DND-41 (cell line): ENCODE measurements at regions not wholly inside any gene's neighbourhood (a gene's known extent, or its start where the extent isn't known, plus 50 kb on each side); places are given as distances from the start of the nearest gene placed in this dataset.

Source experiments
- ATAC-seq: fragments of 200-7000 bp; cut with Tn5 transposase; 3 replicates; pipeline ENCODE4 v1.9.1; 2021; ENCODE audit warnings: low read depth; ENCODE audit not compliant: insufficient read depth
- DNase-seq: peaks from one replicate; pipeline ENCODE4 v3.0.0-alpha.2; 2020
- H2AFZ ChIP-seq: 2 replicates; pipeline ENCODE4 v1.6.0; 2012; ENCODE audit warnings: low read depth, low read length
- H3K27ac ChIP-seq: 2 replicates; pipeline ENCODE4 v1.5.1; 2012; ENCODE audit warnings: low read length, inconsistent platforms
- H3K27me3 ChIP-seq: fragments of 200-600 bp; sonication (generic); 2 replicates; pipeline ENCODE4 v1.6.0; 2012; ENCODE audit warnings: low read length, mild to moderate bottlenecking, inconsistent platforms; ENCODE audit not compliant: insufficient read depth, poor library complexity
- H3K36me3 ChIP-seq: 2 replicates; pipeline ENCODE4 v1.5.1; 2012; ENCODE audit warnings: low read length, inconsistent platforms; ENCODE audit not compliant: insufficient read depth
- H3K4me1 ChIP-seq: 2 replicates; pipeline ENCODE4 v1.5.1; 2012; ENCODE audit warnings: mild to moderate bottlenecking, low read length; ENCODE audit not compliant: insufficient read depth
- H3K4me2 ChIP-seq: 2 replicates; pipeline ENCODE4 v1.6.0; 2012; ENCODE audit warnings: mild to moderate bottlenecking, moderate library complexity, low read length, inconsistent platforms; ENCODE audit not compliant: insufficient read depth
- H3K4me3 ChIP-seq, 2 experiments: fragments of 200-600 bp in 1 of 2; shearing (Covaris generic) in 1 of 2; 2 replicates each; pipeline ENCODE4 v1.5.1; 2012 to 2016; ENCODE audit warnings: inconsistent platforms in 2 of 2, low read length in 2 of 2, mild to moderate bottlenecking in 2 of 2, low read depth in 1 of 2, moderate library complexity in 1 of 2
- H3K79me2 ChIP-seq: 2 replicates; pipeline ENCODE4 v1.6.0; 2012; ENCODE audit warnings: low read length, inconsistent platforms; ENCODE audit not compliant: insufficient read depth
- H3K9ac ChIP-seq: 2 replicates; pipeline ENCODE4 v1.6.0; 2012; ENCODE audit warnings: low read depth, mild to moderate bottlenecking, inconsistent platforms, low read length, moderate library complexity
- H3K9me3 ChIP-seq: 2 replicates; pipeline ENCODE4 v1.5.1; 2012; ENCODE audit warnings: low read length, moderate library complexity, mild to moderate bottlenecking, inconsistent platforms; ENCODE audit not compliant: insufficient read depth, severe bottlenecking
- H4K20me1 ChIP-seq: 2 replicates; pipeline ENCODE4 v1.6.0; 2012; ENCODE audit warnings: low read length; ENCODE audit not compliant: insufficient read depth
- EZH2 ChIP-seq: IDR thresholded peaks from 3 replicates; pipeline ENCODE4 v1.6.1; 2012; ENCODE audit warnings: borderline replicate concordance, low read depth, mild to moderate bottlenecking, moderate library complexity, low read length, inconsistent platforms; ENCODE audit not compliant: severe bottlenecking
- TF ChIP-seq, protein P1 (sequence below): IDR thresholded peaks from 2 replicates; pipeline ENCODE4 v1.5.1; 2012; ENCODE audit warnings: borderline replicate concordance, low read length, moderate library complexity, mild to moderate bottlenecking; ENCODE audit not compliant: poor library complexity, severe bottlenecking; ENCODE audit errors: extremely low read depth

DNA sequence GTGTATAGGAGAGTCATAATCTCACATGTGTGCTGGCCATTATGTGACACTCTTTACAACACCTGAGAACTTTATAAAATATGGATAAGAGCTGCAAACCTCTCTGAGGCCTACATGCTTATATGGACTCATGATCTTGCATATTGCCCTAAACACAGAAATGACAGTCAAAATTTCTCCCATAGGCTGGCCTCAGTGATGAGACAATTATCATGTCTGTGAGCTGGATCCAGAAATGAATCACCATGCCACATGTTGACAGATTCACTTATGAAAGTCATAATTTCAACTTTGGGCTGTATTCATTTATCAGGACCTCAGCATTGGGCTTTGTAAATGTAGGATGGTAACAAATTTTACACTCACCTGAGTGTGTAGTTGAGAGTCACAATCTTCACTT, 948.8 kb upstream of the TSPY4 start:
- Histone ChIP-seq H3K4me1 (no peaks in the 10 kb centered on the region), H3K79me2 (no peaks in the 10 kb centered on the region), H2AFZ (no peak overlapping the region), H3K36me3 (no peaks in the 10 kb centered on the region), H3K9me3 (no peaks in the 10 kb centered on the region), H3K27ac (no peak overlapping the region), H4K20me1 (no peaks in the 10 kb centered on the region), H3K4me2 (no peak overlapping the region), H3K4me3 (no peak overlapping the region), H3K9ac (no peak overlapping the region), H3K27me3 (no peaks in the 10 kb centered on the region)
- TF ChIP-seq EZH2, result no peak
- TF ChIP-seq, protein P1, sequence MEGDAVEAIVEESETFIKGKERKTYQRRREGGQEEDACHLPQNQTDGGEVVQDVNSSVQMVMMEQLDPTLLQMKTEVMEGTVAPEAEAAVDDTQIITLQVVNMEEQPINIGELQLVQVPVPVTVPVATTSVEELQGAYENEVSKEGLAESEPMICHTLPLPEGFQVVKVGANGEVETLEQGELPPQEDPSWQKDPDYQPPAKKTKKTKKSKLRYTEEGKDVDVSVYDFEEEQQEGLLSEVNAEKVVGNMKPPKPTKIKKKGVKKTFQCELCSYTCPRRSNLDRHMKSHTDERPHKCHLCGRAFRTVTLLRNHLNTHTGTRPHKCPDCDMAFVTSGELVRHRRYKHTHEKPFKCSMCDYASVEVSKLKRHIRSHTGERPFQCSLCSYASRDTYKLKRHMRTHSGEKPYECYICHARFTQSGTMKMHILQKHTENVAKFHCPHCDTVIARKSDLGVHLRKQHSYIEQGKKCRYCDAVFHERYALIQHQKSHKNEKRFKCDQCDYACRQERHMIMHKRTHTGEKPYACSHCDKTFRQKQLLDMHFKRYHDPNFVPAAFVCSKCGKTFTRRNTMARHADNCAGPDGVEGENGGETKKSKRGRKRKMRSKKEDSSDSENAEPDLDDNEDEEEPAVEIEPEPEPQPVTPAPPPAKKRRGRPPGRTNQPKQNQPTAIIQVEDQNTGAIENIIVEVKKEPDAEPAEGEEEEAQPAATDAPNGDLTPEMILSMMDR, result no peak
- ATAC-seq (no peak), DNase-seq (no peak)

DNA sequence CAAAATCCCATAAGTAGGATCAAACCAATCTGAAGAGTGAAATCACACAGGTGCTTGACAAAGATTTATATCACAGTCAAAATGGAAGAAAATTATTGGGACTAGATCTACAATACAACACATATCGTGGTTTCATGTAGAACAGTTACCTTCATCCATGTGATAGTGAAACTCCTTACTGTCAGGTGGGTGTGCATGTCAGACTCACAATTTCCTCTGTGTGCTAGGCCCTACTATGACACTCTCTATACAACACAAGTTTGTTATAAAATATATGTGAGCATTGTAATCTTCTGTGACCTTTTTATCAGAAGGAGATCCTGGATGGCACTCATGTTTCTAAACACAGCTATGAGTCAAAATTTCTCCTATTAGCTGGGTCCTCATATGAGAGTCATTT, 947.0 kb upstream of the TSPY4 start:
- Histone ChIP-seq H3K4me3 (no peak overlapping the region), H3K36me3 (no peaks in the 10 kb centered on the region), H3K4me1 (no peaks in the 10 kb centered on the region), H3K27ac (no peak overlapping the region), H4K20me1 (no peaks in the 10 kb centered on the region), H3K79me2 (no peaks in the 10 kb centered on the region), H2AFZ (no peak overlapping the region), H3K4me2 (no peak overlapping the region), H3K27me3 (no peaks in the 10 kb centered on the region), H3K9ac (no peak overlapping the region), H3K9me3 (no peaks in the 10 kb centered on the region)
- TF ChIP-seq EZH2, result no peak
- TF ChIP-seq, protein P1, result no peak
- no peak for ATAC-seq
- no peak for DNase-seq

DNA sequence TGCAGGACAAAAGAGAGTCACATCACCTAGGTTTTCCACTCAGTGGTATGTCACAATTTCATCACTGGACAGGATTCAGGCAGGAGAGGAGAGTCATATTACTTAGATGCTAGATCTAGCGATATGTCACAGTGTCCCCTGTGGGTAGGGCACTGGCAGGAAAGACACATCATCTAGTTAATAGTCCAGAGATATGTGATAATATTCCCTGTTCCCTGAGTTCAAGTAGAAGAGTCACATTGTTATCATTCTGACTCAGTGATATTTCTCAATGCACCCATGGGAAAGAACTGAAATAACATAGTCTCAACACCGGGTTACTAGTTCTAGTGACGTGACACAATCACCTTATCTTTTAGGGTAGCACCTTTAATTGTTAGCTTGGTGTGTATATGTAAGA, 944.0 kb upstream of the TSPY4 start:
- DNase-seq (no peak), ATAC-seq (no peak)

More for the DNA sequence above, 944.0 kb upstream of the TSPY4 start:
- Histone ChIP-seq H3K4me1 (no peaks in the 10 kb centered on the region), H3K27ac (no peak overlapping the region), H4K20me1 (no peaks in the 10 kb centered on the region), H2AFZ (no peak overlapping the region), H3K4me2 (no peak overlapping the region), H3K79me2 (no peaks in the 10 kb centered on the region), H3K9me3 (no peaks in the 10 kb centered on the region), H3K9ac (no peak overlapping the region), H3K4me3 (no peak overlapping the region), H3K27me3 (no peaks in the 10 kb centered on the region), H3K36me3 (no peaks in the 10 kb centered on the region)
- TF ChIP-seq, protein P1, result no peak
- TF ChIP-seq EZH2, result no peak
